Gastrocnemius medialis (tissue), 4 donors: ENCODE measurements at regions not wholly inside any gene's neighbourhood (a gene's known extent, or its start where the extent isn't known, plus 50 kb on each side); places are given as distances from the start of the nearest gene placed in this dataset.

Experiments used
- POLR2A ChIP-seq, 2 donors: fragments of 450-650 bp; IDR thresholded peaks; one replicate each; pipeline ENCODE4 v1.6.1; 2017; ENCODE audit warnings: antibody characterized with exemption in 2 of 2, mild to moderate bottlenecking in 2 of 2, moderate library complexity in 2 of 2
- TF ChIP-seq, protein P1 (sequence below), 5 experiments: fragments of 450-650 bp in 3 of 5; fragments of 200-600 bp in 2 of 5; sonication (generic) in 2 of 5; IDR thresholded peaks in 4 of 5; conservative IDR thresholded peaks in 1 of 5; 1 replicate in 4 of 5; 2 replicates in 1 of 5; pipeline ENCODE4 v1.5.1; 2016 to 2019; ENCODE audit warnings: antibody characterized with exemption in 5 of 5, mild to moderate bottlenecking in 3 of 5, moderate library complexity in 3 of 5

DNA sequence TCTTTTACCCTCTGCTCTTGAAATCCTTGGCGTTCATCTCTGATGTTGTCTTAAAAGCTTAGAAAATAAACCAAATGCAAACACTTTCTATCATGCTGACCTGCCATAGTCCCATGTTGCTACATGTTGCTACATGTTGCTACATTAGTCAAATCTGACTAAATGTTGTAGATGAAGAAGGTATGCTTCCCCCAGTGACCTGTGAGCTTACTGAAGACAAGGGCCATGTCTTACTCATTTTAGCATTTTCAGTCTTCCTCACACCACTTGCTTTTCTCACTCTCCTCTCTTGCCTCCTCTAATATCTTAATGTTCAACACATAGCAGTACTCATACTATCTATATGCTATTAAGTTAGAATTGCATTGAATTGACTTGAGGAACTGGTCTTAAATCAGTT, 346.4 kb upstream of the MTNR1B start:
- TF ChIP-seq, protein P1, sequence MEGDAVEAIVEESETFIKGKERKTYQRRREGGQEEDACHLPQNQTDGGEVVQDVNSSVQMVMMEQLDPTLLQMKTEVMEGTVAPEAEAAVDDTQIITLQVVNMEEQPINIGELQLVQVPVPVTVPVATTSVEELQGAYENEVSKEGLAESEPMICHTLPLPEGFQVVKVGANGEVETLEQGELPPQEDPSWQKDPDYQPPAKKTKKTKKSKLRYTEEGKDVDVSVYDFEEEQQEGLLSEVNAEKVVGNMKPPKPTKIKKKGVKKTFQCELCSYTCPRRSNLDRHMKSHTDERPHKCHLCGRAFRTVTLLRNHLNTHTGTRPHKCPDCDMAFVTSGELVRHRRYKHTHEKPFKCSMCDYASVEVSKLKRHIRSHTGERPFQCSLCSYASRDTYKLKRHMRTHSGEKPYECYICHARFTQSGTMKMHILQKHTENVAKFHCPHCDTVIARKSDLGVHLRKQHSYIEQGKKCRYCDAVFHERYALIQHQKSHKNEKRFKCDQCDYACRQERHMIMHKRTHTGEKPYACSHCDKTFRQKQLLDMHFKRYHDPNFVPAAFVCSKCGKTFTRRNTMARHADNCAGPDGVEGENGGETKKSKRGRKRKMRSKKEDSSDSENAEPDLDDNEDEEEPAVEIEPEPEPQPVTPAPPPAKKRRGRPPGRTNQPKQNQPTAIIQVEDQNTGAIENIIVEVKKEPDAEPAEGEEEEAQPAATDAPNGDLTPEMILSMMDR (IDR thresholded peaks at IDR 0.05 in 4 of 5, conservative IDR thresholded peaks at IDR 0.05 in 1 of 5): no peak
- no peak for TF ChIP-seq POLR2A (IDR thresholded peaks at IDR 0.05)
